CD14-positive monocyte (primary cell): ENCODE measurements at regions not wholly inside any gene's neighbourhood (a gene's known extent, or its start where the extent isn't known, plus 50 kb on each side); places are given as distances from the start of the nearest gene placed in this dataset.
A peak's percentile ranks its signal among the peaks of the same experiment; 100 is the strongest.

Experiments used
- DNase-seq, 3 donors: peaks; one replicate each; pipeline ENCODE4 v3.0.0-alpha.2; 2011 to 2022
- H2AFZ ChIP-seq: 2 replicates; pipeline ENCODE4 v1.6.0; 2012; ENCODE audit warnings: mild to moderate bottlenecking, low read depth, low read length, inconsistent platforms; ENCODE audit not compliant: insufficient read depth, poor library complexity, severe bottlenecking
- H3K27ac ChIP-seq, 2 donors: 1 replicate in 1 of 2; 2 replicates in 1 of 2; pipeline ENCODE4 v1.5.1; 2012 to 2013; ENCODE audit warnings: low read length in 2 of 2, control low read depth in 1 of 2, inconsistent platforms in 1 of 2, low read depth in 1 of 2, mild to moderate bottlenecking in 1 of 2
- H3K27me3 ChIP-seq, 2 donors: one replicate each; pipeline versions ENCODE4 v1.6.0 to v1.6.1; 2011 to 2013; ENCODE audit warnings: low read length in 2 of 2; ENCODE audit not compliant: control insufficient read depth in 2 of 2, insufficient read depth in 2 of 2
- H3K36me3 ChIP-seq, 2 donors: replicated peaks in 1 of 2; 1 replicate in 1 of 2; 2 replicates in 1 of 2; pipeline versions ENCODE4 v1.5.1 to v1.6.1; 2012 to 2013; ENCODE audit warnings: low read length in 2 of 2, control low read depth in 1 of 2, inconsistent platforms in 1 of 2, mild to moderate bottlenecking in 1 of 2; ENCODE audit not compliant: insufficient read depth in 2 of 2, control insufficient read depth in 1 of 2
- H3K4me1 ChIP-seq, 2 donors: 1 replicate in 1 of 2; 2 replicates in 1 of 2; pipeline versions ENCODE4 v1.5.1 to v1.6.1; 2012 to 2013; ENCODE audit warnings: low read length in 2 of 2, control low read depth in 1 of 2, inconsistent platforms in 1 of 2, mild to moderate bottlenecking in 1 of 2, moderate library complexity in 1 of 2; ENCODE audit not compliant: insufficient read depth in 2 of 2, control insufficient read depth in 1 of 2
- H3K4me2 ChIP-seq: replicated peaks from 2 replicates; pipeline ENCODE3; 2012; ENCODE audit warnings: low read length, moderate library complexity, mild to moderate bottlenecking; ENCODE audit not compliant: poor library complexity, severe bottlenecking; ENCODE audit errors: extremely low read depth
- H3K4me3 ChIP-seq, 3 experiments: fragments of 200-600 bp in 1 of 3; sonication (generic) in 1 of 3; replicated peaks in 1 of 3; 1 replicate in 2 of 3; 2 replicates in 1 of 3; pipeline ENCODE4 v1.5.1; 2011 to 2013; ENCODE audit warnings: low read length in 3 of 3, mild to moderate bottlenecking in 3 of 3, control low read depth in 2 of 3, low read depth in 2 of 3, inconsistent platforms in 1 of 3, moderate library complexity in 1 of 3
- H3K79me2 ChIP-seq: 2 replicates; pipeline ENCODE4 v1.6.0; 2012; ENCODE audit warnings: mild to moderate bottlenecking, control low read depth, inconsistent platforms, low read length, moderate library complexity; ENCODE audit not compliant: insufficient read depth
- H3K9ac ChIP-seq: 2 replicates; pipeline ENCODE4 v1.6.0; 2017; ENCODE audit warnings: low read length, mild to moderate bottlenecking; ENCODE audit not compliant: insufficient read depth, poor library complexity, severe bottlenecking
- H3K9me3 ChIP-seq, 2 donors: replicated peaks in 1 of 2; 1 replicate in 1 of 2; 2 replicates in 1 of 2; pipeline versions ENCODE4 v1.5.1 to v1.6.1; 2012 to 2013; ENCODE audit warnings: low read length in 2 of 2, control low read depth in 1 of 2; ENCODE audit not compliant: control insufficient read depth in 1 of 2, insufficient read depth in 1 of 2
- H4K20me1 ChIP-seq: 2 replicates; pipeline ENCODE4 v1.6.0; 2012; ENCODE audit warnings: mild to moderate bottlenecking, low read length, control low read depth, moderate library complexity; ENCODE audit not compliant: insufficient read depth
- H3K27ac Mint-ChIP-seq, 7 donors: one replicate each; pipeline ENCODE4 v1.8.0; 2020; ENCODE audit warnings: mild to moderate bottlenecking in 7 of 7, mixed read lengths in 7 of 7, moderate library complexity in 6 of 7, inconsistent platforms in 2 of 7
- H3K27me3 Mint-ChIP-seq, 3 donors: one replicate each; pipeline ENCODE4 v1.8.0; 2021 to 2022; ENCODE audit warnings: low read depth in 3 of 3, mild to moderate bottlenecking in 3 of 3, mixed read lengths in 3 of 3, moderate library complexity in 3 of 3, inconsistent platforms in 1 of 3
- H3K36me3 Mint-ChIP-seq, 2 donors: one replicate each; pipeline ENCODE4 v1.8.0; 2020; ENCODE audit warnings: mixed read lengths in 2 of 2, inconsistent platforms in 1 of 2, mild to moderate bottlenecking in 1 of 2
- H3K4me1 Mint-ChIP-seq: one replicate; pipeline ENCODE4 v1.8.0; 2020; ENCODE audit warnings: mild to moderate bottlenecking, mixed read lengths
- H3K4me3 Mint-ChIP-seq, 2 donors: one replicate each; pipeline ENCODE4 v1.8.0; 2020; ENCODE audit warnings: mild to moderate bottlenecking in 2 of 2, mixed read lengths in 2 of 2, moderate library complexity in 1 of 2
- H3K9me3 Mint-ChIP-seq, 7 donors: one replicate each; pipeline ENCODE4 v1.8.0; 2020 to 2022; ENCODE audit warnings: mixed read lengths in 7 of 7, mild to moderate bottlenecking in 6 of 7, moderate library complexity in 6 of 7, inconsistent platforms in 2 of 7
- WGBS: methylation state at CpG from one replicate; pipeline ENCODE4 v1.1.5; 2013; ENCODE audit warnings: missing lambda C conversion rate; ENCODE audit not compliant: insufficient coverage; 5-methylcytosine and 5-hydroxymethylcytosine counted together
- intact Hi-C, 2 donors: fragments of 100-400 bp; cut with micrococcal nuclease; formaldehyde crosslinking; loops; one replicate each; pipeline versions ENCODE4 v1.15.0 to v1.15.1; 2023
- TF ChIP-seq, protein P1 (sequence below): fragments of 200-600 bp; IDR thresholded peaks from one replicate; pipeline ENCODE4 v1.8.0; 2022; ENCODE audit warnings: antibody characterized with exemption, mild to moderate bottlenecking

GRCh38 chr18:59837586-59837985 lies 62.2 kb upstream of the PMAIP1 start:
- DNase-seq: peak; percentile 61 to 75 (median 74)
- peaks cover 0 to 2% of the 10 kb centered on the region in 2 donors for H3K4me1 ChIP-seq
- H3K4me3 ChIP-seq: no peak overlapping the region
- Mint-ChIP-seq H3K27ac (peak overlapping the region in 1 of 7 donors; percentile 30), H3K4me1 (peaks cover 3% of the 10 kb centered on the region), H3K36me3 (no peaks in the 10 kb centered on the region), H3K4me3 (no peak overlapping the region), H3K9me3 (no peaks in the 10 kb centered on the region), H3K27me3 (peaks cover 0 to 1% (median 1%) of the 10 kb centered on the region in 3 donors)
- H3K9ac ChIP-seq: no peak overlapping the region
- no peaks in the 10 kb centered on the region for H3K27me3 ChIP-seq
- TF ChIP-seq, protein P1, sequence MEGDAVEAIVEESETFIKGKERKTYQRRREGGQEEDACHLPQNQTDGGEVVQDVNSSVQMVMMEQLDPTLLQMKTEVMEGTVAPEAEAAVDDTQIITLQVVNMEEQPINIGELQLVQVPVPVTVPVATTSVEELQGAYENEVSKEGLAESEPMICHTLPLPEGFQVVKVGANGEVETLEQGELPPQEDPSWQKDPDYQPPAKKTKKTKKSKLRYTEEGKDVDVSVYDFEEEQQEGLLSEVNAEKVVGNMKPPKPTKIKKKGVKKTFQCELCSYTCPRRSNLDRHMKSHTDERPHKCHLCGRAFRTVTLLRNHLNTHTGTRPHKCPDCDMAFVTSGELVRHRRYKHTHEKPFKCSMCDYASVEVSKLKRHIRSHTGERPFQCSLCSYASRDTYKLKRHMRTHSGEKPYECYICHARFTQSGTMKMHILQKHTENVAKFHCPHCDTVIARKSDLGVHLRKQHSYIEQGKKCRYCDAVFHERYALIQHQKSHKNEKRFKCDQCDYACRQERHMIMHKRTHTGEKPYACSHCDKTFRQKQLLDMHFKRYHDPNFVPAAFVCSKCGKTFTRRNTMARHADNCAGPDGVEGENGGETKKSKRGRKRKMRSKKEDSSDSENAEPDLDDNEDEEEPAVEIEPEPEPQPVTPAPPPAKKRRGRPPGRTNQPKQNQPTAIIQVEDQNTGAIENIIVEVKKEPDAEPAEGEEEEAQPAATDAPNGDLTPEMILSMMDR: peak; percentile 81
- H3K4me2 ChIP-seq: peak overlapping the region; percentile 17
- no peaks in the 10 kb centered on the region for H3K79me2 ChIP-seq
- WGBS: 100% methylated on average over 1 of the region's 7 CpGs
- no peaks in the 10 kb centered on the region for H3K9me3 ChIP-seq
- H3K36me3 ChIP-seq: no peaks in the 10 kb centered on the region
- H3K27ac ChIP-seq: no peak overlapping the region
- no peak overlapping the region for H2AFZ ChIP-seq
- intact Hi-C loops: loop anchor here (10.0 kb wide), 2 partner anchors 137 to 707 kb away; no protein-coding TSS in a partner anchor
- no peaks in the 10 kb centered on the region for H4K20me1 ChIP-seq

GRCh38 chr18:59835605-59836379 lies 64.0 kb upstream of the PMAIP1 start:
- DNase-seq: no peak
- Mint-ChIP-seq H3K4me1 (peaks cover 3% of the 10 kb centered on the region), H3K27me3 (peaks cover 1 to 4% (median 2%) of the 10 kb centered on the region in 3 donors), H3K9me3 (no peaks in the 10 kb centered on the region), H3K36me3 (no peaks in the 10 kb centered on the region), H3K4me3 (no peak overlapping the region), H3K27ac (no peak overlapping the region)
- H3K9ac ChIP-seq: no peak overlapping the region
- 95% methylated on average over 7 of the region's 13 CpGs for WGBS
- no peaks in the 10 kb centered on the region for H3K27me3 ChIP-seq
- H4K20me1 ChIP-seq: no peaks in the 10 kb centered on the region
- TF ChIP-seq, protein P1: no peak
- no peaks in the 10 kb centered on the region for H3K9me3 ChIP-seq
- intact Hi-C loops: loop anchor here (10.0 kb wide), 2 partner anchors 139 to 709 kb away; no protein-coding TSS in a partner anchor
- H3K4me3 ChIP-seq: no peak overlapping the region
- H3K27ac ChIP-seq: no peak overlapping the region
- no peak overlapping the region for H2AFZ ChIP-seq
- peaks cover 0 to 2% of the 10 kb centered on the region in 2 donors for H3K4me1 ChIP-seq
- H3K36me3 ChIP-seq: no peaks in the 10 kb centered on the region
- no peak overlapping the region for H3K4me2 ChIP-seq
- H3K79me2 ChIP-seq: no peaks in the 10 kb centered on the region
